Left ventricle myocardium inferior (tissue), 1 donor: ENCODE measurements at regions not wholly inside any gene's neighbourhood (a gene's known extent, or its start where the extent isn't known, plus 50 kb on each side); places are given as distances from the start of the nearest gene placed in this dataset.

ENCODE experiments used
- DNase-seq: peaks from one replicate; pipeline ENCODE4 v3.0.0-alpha.2; 2020
- H3K27ac ChIP-seq: fragments of 200-600 bp; replicated peaks from 2 replicates; pipeline ENCODE4 v1.8.0; 2021
- H3K27me3 ChIP-seq: fragments of 200-600 bp; 2 replicates; pipeline ENCODE4 v1.8.0; 2021; ENCODE audit warnings: low read depth
- H3K36me3 ChIP-seq: fragments of 200-600 bp; 2 replicates; pipeline ENCODE4 v1.8.0; 2021
- H3K4me1 ChIP-seq: fragments of 200-600 bp; 2 replicates; pipeline ENCODE4 v1.8.0; 2021
- H3K4me3 ChIP-seq: fragments of 200-600 bp; 2 replicates; pipeline ENCODE4 v1.8.0; 2021; ENCODE audit warnings: mild to moderate bottlenecking, moderate library complexity
- H3K9me3 ChIP-seq: fragments of 200-600 bp; replicated peaks from 2 replicates; pipeline ENCODE4 v1.8.0; 2021
- intact Hi-C: fragments of 100-400 bp; cut with micrococcal nuclease; formaldehyde crosslinking; loops from one replicate; pipeline ENCODE4 v1.11.0; 2022
- TF ChIP-seq, protein P1 (sequence below): fragments of 200-600 bp; IDR thresholded peaks from 2 replicates; pipeline ENCODE4 v1.8.0; 2021; ENCODE audit warnings: antibody characterized with exemption, mild to moderate bottlenecking, borderline replicate concordance
- donor health status: DM: no; HTN: yes; CAD: no; lungs with severe emphysema.

DNA sequence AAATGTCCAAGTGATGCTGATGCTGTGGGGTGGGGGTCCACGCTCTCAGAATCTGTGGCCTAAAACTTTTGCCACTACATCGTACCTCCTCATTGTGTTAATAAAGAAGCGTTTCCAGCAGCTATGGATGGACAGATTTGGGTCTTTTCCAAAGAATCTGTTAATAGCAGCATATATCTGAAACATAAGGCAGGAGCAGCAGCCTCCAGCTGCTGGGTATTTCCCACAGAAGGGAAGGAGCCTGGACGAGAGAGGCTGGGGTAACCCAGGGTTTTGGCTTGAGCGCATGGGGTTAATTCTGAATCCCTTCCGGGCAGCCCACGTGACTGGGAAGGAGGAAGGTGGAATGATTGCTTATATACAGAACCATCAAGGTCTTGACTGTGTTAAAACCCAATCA lies 332.4 kb downstream of the BCOR start:
- TF ChIP-seq, protein P1, sequence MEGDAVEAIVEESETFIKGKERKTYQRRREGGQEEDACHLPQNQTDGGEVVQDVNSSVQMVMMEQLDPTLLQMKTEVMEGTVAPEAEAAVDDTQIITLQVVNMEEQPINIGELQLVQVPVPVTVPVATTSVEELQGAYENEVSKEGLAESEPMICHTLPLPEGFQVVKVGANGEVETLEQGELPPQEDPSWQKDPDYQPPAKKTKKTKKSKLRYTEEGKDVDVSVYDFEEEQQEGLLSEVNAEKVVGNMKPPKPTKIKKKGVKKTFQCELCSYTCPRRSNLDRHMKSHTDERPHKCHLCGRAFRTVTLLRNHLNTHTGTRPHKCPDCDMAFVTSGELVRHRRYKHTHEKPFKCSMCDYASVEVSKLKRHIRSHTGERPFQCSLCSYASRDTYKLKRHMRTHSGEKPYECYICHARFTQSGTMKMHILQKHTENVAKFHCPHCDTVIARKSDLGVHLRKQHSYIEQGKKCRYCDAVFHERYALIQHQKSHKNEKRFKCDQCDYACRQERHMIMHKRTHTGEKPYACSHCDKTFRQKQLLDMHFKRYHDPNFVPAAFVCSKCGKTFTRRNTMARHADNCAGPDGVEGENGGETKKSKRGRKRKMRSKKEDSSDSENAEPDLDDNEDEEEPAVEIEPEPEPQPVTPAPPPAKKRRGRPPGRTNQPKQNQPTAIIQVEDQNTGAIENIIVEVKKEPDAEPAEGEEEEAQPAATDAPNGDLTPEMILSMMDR = no peak
- no peak for DNase-seq
- Histone ChIP-seq H3K9me3 (no peaks in the 10 kb centered on the region), H3K4me3 (no peak overlapping the region), H3K36me3 (no peaks in the 10 kb centered on the region), H3K4me1 (peaks cover 1% of the 10 kb centered on the region), H3K27me3 (no peaks in the 10 kb centered on the region), H3K27ac (no peak overlapping the region)
- intact Hi-C loops = no loop called here

DNA sequence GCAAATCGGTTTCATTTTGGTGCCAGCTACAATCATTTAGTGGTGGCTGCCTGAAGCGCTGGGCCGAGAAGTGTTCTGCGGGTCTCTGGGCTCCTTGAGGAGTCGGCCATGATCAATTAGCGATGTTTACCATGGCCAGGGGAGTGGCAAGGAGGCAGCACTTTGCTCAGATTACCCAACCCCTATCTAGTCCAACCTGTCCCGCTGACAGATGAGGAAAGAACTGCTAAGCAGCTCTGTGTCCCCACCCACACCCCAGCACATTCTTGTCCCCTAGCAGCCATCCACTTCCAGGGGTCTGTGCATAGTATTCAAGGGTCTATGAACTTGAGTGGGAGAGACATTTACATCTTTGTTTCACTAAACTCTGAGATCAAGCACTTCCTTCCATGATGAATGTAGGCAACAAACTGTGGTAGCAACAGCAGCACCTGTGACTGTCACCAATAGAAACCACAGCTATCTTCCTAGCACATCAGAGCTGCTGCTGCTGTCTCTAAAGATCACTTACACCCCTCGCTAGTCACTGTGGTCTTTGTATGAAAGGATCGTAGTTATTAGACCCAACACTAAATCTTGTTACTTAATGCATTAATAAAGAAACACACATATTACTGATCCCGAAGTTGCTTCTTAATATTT lies 331.6 kb downstream of the BCOR start:
- no peak for DNase-seq
- Histone ChIP-seq H3K27me3 (no peaks in the 10 kb centered on the region), H3K36me3 (no peaks in the 10 kb centered on the region), H3K27ac (no peak overlapping the region), H3K4me3 (no peak overlapping the region), H3K4me1 (no peaks in the 10 kb centered on the region), H3K9me3 (no peaks in the 10 kb centered on the region)
- TF ChIP-seq, protein P1 = no peak
- intact Hi-C loops = no loop called here

DNA sequence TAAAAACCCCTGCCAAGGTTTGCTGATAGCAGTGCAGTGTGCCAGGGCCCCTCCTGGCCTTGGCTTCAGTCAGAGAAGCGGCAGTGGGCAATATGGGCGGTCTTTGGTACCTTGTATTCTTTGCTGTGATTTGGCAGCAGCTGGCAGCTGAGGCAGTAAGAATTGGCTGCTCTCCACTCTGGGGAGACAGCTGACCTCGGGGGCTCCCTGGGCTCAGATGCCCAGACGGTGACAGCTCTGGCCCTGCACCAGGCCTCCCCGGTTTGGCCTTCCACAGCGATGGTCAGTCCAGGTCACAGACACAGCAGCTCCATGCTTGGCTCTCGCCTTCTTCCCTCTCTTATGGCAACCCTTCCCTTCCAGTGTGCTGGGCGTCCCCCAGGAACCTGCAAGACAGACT lies 330.9 kb downstream of the BCOR start:
- peak; percentile 26 for DNase-seq
- Histone ChIP-seq H3K27ac (no peak overlapping the region), H3K4me3 (no peak overlapping the region), H3K27me3 (no peaks in the 10 kb centered on the region), H3K9me3 (no peaks in the 10 kb centered on the region), H3K36me3 (no peaks in the 10 kb centered on the region), H3K4me1 (no peaks in the 10 kb centered on the region)
- TF ChIP-seq, protein P1 = no peak
- intact Hi-C loops = no loop called here

DNA sequence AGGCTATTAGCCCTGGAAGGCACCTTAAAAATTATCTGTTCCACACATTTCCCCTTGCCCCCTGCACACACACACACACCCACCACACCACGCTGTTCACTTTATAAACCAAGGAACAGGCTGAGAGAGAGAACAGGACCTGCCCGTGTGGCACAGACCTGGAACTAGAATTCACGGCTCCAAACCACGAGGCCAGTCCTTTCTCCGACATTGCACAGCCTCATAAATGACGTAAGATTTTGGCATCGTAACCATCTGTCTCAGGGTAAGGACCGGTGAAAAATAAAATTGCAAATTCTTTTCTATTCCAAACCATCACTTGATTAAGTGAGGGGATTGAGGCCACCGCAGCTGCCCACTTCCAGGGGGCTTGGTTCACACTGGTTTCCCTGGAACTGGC lies 330.3 kb downstream of the BCOR start:
- intact Hi-C loops = no loop called here
- no peaks in the 10 kb centered on the region for H3K27me3 ChIP-seq
- no peak overlapping the region for H3K27ac ChIP-seq
- TF ChIP-seq, protein P1 = no peak
- no peaks in the 10 kb centered on the region for H3K36me3 ChIP-seq
- no peaks in the 10 kb centered on the region for H3K9me3 ChIP-seq
- H3K4me3 ChIP-seq = no peak overlapping the region
- no peak for DNase-seq
- H3K4me1 ChIP-seq = no peaks in the 10 kb centered on the region

DNA sequence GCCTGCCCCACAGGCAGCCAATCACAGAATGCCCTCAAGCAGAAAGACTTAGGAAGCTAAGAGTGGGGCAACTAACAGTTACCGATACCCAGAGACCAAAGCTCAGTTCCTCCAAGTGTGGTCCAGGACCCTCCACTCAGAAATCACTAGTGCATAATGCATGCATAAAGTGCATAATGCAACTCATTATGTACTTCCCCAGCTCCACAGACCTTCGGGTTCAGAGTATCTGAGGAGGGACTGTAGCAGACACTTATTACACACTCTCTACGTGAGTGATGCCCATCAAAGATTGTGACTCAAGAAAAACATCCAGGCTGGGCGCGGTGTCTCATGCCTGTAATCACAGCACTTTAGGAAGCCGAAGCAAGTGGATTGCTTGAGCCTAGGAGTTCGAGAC lies 328.0 kb downstream of the BCOR start:
- TF ChIP-seq, protein P1 = no peak
- H3K4me1 ChIP-seq = no peaks in the 10 kb centered on the region
- no peaks in the 10 kb centered on the region for H3K36me3 ChIP-seq
- no peak overlapping the region for H3K27ac ChIP-seq
- intact Hi-C loops = no loop called here
- H3K27me3 ChIP-seq = no peaks in the 10 kb centered on the region
- no peaks in the 10 kb centered on the region for H3K9me3 ChIP-seq
- DNase-seq = no peak
- no peak overlapping the region for H3K4me3 ChIP-seq
